ENCODE measurements at regions not wholly inside any gene's neighbourhood (a gene's known extent, or its start where the extent isn't known, plus 50 kb on each side); places are given as distances from the start of the nearest gene placed in this dataset.
"Not testable (repeated sequence)": the region's sequence is repeated elsewhere in the genome, so short reads cannot be mapped to it uniquely, and the experiment has no call there.

DNA sequence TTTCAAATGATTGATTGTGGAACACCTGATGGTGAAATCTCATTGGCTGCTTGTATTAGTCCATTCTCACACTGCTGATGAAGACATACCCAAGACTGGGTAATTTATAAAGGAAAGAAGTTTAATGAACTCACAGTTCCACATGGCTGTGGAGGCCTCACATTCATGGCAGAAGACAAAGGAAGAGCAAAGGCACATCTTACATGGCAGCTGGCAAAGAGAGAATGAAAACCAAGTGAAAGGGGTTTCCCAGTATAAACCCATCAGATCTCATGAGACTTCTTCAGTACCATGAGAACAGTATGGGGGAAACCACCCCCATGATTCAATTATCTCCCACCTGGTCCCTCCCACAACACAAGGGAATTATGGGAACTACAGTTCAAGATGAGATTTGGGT, 70.9 kb upstream of the ZNF469 start:
- TF ChIP-seq, protein P1, sequence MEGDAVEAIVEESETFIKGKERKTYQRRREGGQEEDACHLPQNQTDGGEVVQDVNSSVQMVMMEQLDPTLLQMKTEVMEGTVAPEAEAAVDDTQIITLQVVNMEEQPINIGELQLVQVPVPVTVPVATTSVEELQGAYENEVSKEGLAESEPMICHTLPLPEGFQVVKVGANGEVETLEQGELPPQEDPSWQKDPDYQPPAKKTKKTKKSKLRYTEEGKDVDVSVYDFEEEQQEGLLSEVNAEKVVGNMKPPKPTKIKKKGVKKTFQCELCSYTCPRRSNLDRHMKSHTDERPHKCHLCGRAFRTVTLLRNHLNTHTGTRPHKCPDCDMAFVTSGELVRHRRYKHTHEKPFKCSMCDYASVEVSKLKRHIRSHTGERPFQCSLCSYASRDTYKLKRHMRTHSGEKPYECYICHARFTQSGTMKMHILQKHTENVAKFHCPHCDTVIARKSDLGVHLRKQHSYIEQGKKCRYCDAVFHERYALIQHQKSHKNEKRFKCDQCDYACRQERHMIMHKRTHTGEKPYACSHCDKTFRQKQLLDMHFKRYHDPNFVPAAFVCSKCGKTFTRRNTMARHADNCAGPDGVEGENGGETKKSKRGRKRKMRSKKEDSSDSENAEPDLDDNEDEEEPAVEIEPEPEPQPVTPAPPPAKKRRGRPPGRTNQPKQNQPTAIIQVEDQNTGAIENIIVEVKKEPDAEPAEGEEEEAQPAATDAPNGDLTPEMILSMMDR (IDR thresholded peaks at IDR 0.05; ENCODE audit: extremely low read depth in 1 of 2, insufficient read depth in 1 of 2, low read depth in 1 of 2, low read length in 2 of 2), result not testable (repeated sequence)
- not testable (repeated sequence) for TF ChIP-seq POLR2A (IDR thresholded peaks at IDR 0.05; ENCODE audit: low read depth, low read length); EZH2 (IDR thresholded peaks at IDR 0.05; ENCODE audit: borderline replicate concordance, low read depth, low read length, severe bottlenecking); POLR2AphosphoS5 (IDR thresholded peaks at IDR 0.05; ENCODE audit: insufficient read depth, low read depth, low read length); FOS (IDR thresholded peaks at IDR 0.05; ENCODE audit: borderline replicate concordance, insufficient read depth, low read length)
- TF ChIP-seq, protein P2, sequence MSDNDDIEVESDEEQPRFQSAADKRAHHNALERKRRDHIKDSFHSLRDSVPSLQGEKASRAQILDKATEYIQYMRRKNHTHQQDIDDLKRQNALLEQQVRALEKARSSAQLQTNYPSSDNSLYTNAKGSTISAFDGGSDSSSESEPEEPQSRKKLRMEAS (IDR thresholded peaks at IDR 0.05; ENCODE audit: insufficient read depth, insufficient read length), result not testable (repeated sequence)
